Heart left ventricle (tissue), 13 donors: ENCODE measurements at regions not wholly inside any gene's neighbourhood (a gene's known extent, or its start where the extent isn't known, plus 50 kb on each side); places are given as distances from the start of the nearest gene placed in this dataset.

Experiments used
- CTCF ChIP-seq, 12 donors: fragments of 200-600 bp; sonication (generic) in 4 of 12; IDR thresholded peaks; one replicate each; pipeline versions ENCODE4 v1.5.0 to v1.8.0; 2018 to 2022; ENCODE audit warnings: antibody characterized with exemption in 12 of 12, mild to moderate bottlenecking in 5 of 12
- POLR2A ChIP-seq, 2 donors: fragments of 450-650 bp; IDR thresholded peaks; one replicate each; pipeline ENCODE4 v1.6.1; 2017; ENCODE audit warnings: antibody characterized with exemption in 2 of 2, mild to moderate bottlenecking in 2 of 2, moderate library complexity in 2 of 2
- donor health status: ischemic (EF 13 %, LVEDD 7.1; RV severe dilation, severe dysfunction).
- donor health status: DM: no; HTN: yes; CAD: no.
- donor health status: DM: no; HTN: no; CAD: no.
- donor health status: ischemic (EF 25% LVEDD 6.9; RV normal size, moderate dysfunction).
- donor health status: ischemic (EF 25% LVEDD 5.7; RV mildly dilated, moderate dysfunction).
- donor health status: ischemic (EF 35%, LVEDD 5.7; RV mildly dilated, moderate dysfunction).
- donor health status: nonischemic (EF 11% LVEDD 7.7; RV severe dilation, severe dysfunction).
- donor health status: DM: yes; HTN: yes; CAD: no.
- donor health status: PGD.
- donor health status: ischemic (EF 29% LVEDD 5.4; RV normal size, mild dysfunction).
- donor health status: nonischemic (EF 23%, LVEDD 6.1; RV moderate dilation, normal function).

GRCh38 chrX:11836284-11836683 is 78.2 kb downstream of the MSL3 start:
- TF ChIP-seq CTCF (IDR thresholded peaks at IDR 0.05), result no peak
- no peak for TF ChIP-seq POLR2A (IDR thresholded peaks at IDR 0.05)
